ENCODE measurements at regions not wholly inside any gene's neighbourhood (a gene's known extent, or its start where the extent isn't known, plus 50 kb on each side); places are given as distances from the start of the nearest gene placed in this dataset.

DNA sequence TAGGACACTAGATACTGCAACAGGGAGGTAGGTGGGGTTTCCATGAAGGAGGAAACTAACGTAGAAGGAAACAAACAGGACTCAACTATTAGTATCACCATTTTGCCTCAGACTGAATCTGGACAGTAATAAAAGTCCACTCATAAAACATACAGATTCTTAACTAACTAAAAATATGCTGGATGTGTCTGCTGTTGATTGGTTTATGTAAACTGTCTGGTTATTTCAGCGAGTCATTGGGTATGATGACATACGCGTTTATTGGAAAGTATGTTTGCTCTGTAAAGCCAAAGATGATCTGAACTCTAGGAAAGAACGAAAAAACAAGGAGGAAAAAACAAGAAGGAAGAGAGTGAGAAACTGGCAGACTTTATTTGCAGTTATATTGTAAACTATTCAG, 1816.1 kb upstream of the LRRTM1 start:
- H3K36me3 Mint-ChIP-seq: no peaks in the 10 kb centered on the region
- H3K27ac Mint-ChIP-seq: no peak overlapping the region
- CTCF ChIA-PET: no interaction called here
- ATAC-seq: no peak
- no peak overlapping the region for H3K4me3 Mint-ChIP-seq
- DNase-seq: no peak
- H3K4me1 Mint-ChIP-seq: no peaks in the 10 kb centered on the region
- peaks cover 5% of the 10 kb centered on the region for H3K9me3 Mint-ChIP-seq (ENCODE audit: low read depth)
- no peaks in the 10 kb centered on the region for H3K27me3 Mint-ChIP-seq

DNA sequence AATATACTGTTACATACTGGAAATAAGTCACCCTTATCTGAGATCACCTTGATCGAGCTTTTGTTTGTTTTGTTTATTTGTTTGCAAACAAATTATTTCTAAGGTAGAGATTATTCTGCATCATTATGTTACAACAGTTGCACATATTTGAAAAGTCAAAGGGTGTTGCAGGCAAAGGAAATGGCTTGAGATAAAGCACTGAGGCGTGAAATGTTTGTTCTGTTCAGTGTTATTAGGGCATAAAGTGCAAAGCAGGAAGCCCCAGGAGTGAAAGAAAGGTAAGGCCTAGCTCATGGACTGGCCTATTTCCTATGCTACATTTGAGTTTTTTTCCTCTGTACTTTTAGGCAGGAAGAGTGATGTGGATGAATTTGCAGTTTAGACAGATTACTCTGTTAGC, 1815.6 kb upstream of the LRRTM1 start:
- Mint-ChIP-seq H3K36me3 (no peaks in the 10 kb centered on the region), H3K27ac (no peak overlapping the region), H3K9me3 (ENCODE audit: low read depth) (peaks cover 5% of the 10 kb centered on the region), H3K27me3 (no peaks in the 10 kb centered on the region), H3K4me1 (no peaks in the 10 kb centered on the region), H3K4me3 (no peak overlapping the region)
- DNase-seq (no peak), ATAC-seq (no peak)
- CTCF ChIA-PET: no interaction called here

DNA sequence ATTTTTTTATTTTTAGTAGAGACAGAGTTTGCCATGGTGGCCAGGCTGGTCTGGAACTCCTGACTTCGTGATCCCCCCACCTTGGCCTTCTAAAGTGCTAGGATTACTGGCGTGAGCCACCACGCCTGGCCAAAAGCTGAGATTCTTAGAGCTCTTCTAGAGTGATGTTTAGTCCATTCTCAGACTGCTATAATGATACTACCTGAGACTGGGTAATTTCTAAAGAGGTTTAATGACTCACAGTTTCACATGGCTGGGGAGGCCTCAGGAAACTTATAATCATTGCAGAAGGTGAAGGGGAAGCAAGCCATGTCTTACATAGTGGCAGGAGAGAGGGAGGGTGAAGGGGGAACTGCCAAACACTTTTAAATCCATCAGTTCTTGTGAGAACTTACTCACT, 1804.9 kb upstream of the LRRTM1 start:
- Mint-ChIP-seq H3K27me3 (no peaks in the 10 kb centered on the region), H3K27ac (no peak overlapping the region), H3K9me3 (ENCODE audit: low read depth) (peaks cover 25% of the 10 kb centered on the region), H3K4me1 (no peaks in the 10 kb centered on the region), H3K36me3 (no peaks in the 10 kb centered on the region), H3K4me3 (no peak overlapping the region)
- no peak for ATAC-seq
- DNase-seq: no peak
- CTCF ChIA-PET: no interaction called here

DNA sequence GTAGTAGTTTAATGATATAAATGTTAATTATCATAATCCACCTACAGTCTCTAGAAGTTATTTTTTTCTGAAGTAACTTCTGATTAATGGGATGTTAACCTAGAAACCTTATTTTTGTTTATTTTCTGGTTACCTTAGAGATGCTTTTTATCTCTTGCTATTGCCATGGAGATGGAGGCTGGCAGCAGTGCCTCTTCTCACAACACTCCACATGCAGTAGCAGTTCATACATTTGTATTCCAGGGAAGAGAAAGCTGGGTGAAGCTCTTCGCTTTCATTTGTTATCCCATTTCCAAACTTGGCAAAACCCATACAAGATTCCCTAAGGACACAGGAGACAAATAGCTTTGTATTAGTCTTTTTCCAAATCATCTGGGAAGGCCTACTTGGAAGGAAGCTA, 1794.1 kb upstream of the LRRTM1 start:
- Mint-ChIP-seq H3K4me1 (no peaks in the 10 kb centered on the region), H3K27ac (no peak overlapping the region), H3K36me3 (no peaks in the 10 kb centered on the region), H3K4me3 (no peak overlapping the region), H3K9me3 (ENCODE audit: low read depth) (peaks cover 6% of the 10 kb centered on the region), H3K27me3 (no peaks in the 10 kb centered on the region)
- DNase-seq: no peak
- CTCF ChIA-PET: no interaction called here
- ATAC-seq: no peak

DNA sequence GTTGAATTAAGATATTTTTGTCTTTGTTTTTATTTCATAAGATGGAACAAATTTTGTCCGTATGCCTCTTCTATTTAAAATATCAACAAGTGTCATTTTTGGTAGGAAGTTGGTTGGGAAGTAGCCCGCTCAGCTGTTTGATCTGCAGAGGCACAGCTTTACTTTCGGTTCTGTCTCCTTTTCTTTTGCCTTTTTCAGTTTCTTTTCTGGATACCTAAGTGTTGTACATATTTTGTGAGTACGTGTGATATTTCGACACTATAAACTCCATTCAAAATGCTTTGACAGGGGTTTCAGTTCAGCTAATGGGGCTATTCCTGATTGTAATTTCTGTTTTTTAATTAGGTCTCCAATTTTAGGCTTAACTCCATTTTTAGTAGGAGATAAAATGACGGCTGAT, 1785.0 kb upstream of the LRRTM1 start:
- CTCF ChIA-PET: no interaction called here
- Mint-ChIP-seq H3K27ac (no peak overlapping the region), H3K27me3 (no peaks in the 10 kb centered on the region), H3K9me3 (ENCODE audit: low read depth) (peaks cover 16% of the 10 kb centered on the region), H3K4me3 (no peak overlapping the region), H3K36me3 (no peaks in the 10 kb centered on the region), H3K4me1 (no peaks in the 10 kb centered on the region)
- no peak for ATAC-seq
- DNase-seq: no peak

DNA sequence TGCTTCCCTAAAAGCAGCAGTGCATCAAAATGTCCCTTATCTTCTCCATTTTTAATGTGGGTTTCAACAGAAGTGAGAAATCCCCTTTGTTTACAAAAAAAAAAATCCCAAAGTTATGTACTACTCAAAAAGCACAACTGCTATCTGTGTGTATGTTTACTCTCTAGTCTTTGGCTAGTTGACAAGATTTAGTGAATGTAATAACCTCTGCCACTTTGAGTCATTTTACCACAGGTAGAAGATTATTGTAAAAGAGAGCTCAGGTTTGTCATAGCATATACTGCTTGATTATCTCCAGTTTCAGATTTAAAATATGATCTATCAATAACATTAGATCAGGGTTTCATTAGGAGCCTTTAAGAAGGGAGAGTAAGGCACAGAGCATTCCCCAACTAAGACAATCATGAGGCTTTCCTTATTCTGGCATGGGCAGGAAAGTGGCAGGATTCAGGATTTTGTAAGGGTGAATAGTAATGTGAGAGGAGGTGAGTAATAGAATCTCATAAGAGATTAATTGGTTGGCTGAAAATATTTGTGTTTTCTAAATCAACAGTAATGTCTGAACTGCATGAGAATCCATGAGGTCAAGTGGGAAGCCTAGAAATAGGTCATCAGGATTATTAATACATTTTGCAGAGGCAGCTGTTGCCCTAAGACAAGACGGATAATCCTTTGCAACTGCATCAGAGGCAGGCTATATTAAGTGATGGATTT, 1780.3 kb upstream of the LRRTM1 start:
- Mint-ChIP-seq H3K4me1 (no peaks in the 10 kb centered on the region), H3K27me3 (no peaks in the 10 kb centered on the region), H3K4me3 (no peak overlapping the region), H3K9me3 (ENCODE audit: low read depth) (peaks cover 15% of the 10 kb centered on the region), H3K27ac (no peak overlapping the region), H3K36me3 (no peaks in the 10 kb centered on the region)
- CTCF ChIA-PET: no interaction called here
- DNase-seq: no peak
- ATAC-seq: no peak

DNA sequence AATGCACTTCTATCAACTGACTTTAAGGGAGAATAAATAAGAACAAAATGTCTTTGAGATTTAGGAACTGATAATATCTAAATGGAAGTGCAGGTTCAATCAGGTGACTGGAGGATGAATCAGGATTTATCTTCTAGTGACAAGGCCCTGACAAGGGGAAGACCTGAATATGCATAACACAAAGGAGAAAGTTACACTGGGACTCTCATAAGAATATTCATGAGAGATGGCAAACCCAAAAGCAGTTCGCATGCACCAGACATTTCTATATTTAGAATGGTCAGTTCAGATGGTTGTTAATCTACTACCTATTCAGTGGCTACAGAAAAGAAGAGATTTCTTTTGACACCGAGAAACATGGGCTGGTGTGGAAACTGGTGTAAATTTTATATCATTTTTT, 1771.3 kb upstream of the LRRTM1 start:
- CTCF ChIA-PET: no interaction called here
- H3K27me3 Mint-ChIP-seq: no peaks in the 10 kb centered on the region
- H3K27ac Mint-ChIP-seq: no peak overlapping the region
- no peaks in the 10 kb centered on the region for H3K36me3 Mint-ChIP-seq
- no peak overlapping the region for H3K4me3 Mint-ChIP-seq
- ATAC-seq (no peak), DNase-seq (no peak)
- H3K9me3 Mint-ChIP-seq (ENCODE audit: low read depth): peaks cover 5% of the 10 kb centered on the region
- no peaks in the 10 kb centered on the region for H3K4me1 Mint-ChIP-seq

DNA sequence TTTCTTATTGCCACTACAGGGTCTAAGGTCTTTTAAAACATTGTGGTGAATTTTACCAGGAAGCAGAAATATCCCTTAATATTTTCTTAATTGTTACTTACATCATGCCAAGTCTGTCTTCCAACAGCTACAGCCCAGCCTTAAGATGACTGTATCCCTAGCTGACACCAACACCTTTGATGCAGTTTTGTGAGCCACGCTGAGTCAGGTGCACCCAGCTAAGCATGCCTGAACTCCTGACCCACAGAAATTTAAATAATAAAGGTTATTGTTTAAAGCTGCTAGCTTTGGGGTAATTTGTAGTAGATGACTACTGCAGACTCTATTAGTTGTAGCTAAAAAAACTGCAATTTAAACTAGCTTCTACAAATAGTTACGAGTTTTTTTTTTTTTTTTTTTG, 1757.9 kb upstream of the LRRTM1 start:
- no peak overlapping the region for H3K4me3 Mint-ChIP-seq
- peaks cover 5% of the 10 kb centered on the region for H3K9me3 Mint-ChIP-seq (ENCODE audit: low read depth)
- H3K27me3 Mint-ChIP-seq: no peaks in the 10 kb centered on the region
- H3K27ac Mint-ChIP-seq: no peak overlapping the region
- CTCF ChIA-PET: no interaction called here
- no peaks in the 10 kb centered on the region for H3K4me1 Mint-ChIP-seq
- H3K36me3 Mint-ChIP-seq: no peaks in the 10 kb centered on the region
- DNase-seq: no peak
- no peak for ATAC-seq

DNA sequence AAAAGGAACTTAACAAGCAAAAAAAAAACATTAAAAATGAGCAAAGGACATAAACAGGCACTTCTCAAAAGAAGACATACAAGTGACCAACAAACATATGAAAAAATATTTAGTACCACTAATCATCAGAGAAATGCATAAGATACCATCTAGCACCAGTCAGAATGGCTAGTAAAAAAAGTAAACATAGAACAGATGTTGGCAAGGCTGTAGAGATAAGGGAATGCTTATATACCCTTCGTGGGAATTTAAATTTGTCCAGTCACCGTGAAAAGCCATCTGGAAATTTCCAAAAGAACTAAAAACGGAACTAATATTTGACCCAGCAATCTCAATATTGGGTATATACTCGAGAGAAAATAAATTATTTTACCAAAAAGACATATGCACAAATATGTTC, 1751.3 kb upstream of the LRRTM1 start:
- Mint-ChIP-seq H3K4me1 (no peaks in the 10 kb centered on the region), H3K4me3 (no peak overlapping the region), H3K27me3 (no peaks in the 10 kb centered on the region), H3K27ac (no peak overlapping the region), H3K9me3 (ENCODE audit: low read depth) (peaks cover 2% of the 10 kb centered on the region), H3K36me3 (no peaks in the 10 kb centered on the region)
- DNase-seq (no peak), ATAC-seq (no peak)
- CTCF ChIA-PET: no interaction called here

DNA sequence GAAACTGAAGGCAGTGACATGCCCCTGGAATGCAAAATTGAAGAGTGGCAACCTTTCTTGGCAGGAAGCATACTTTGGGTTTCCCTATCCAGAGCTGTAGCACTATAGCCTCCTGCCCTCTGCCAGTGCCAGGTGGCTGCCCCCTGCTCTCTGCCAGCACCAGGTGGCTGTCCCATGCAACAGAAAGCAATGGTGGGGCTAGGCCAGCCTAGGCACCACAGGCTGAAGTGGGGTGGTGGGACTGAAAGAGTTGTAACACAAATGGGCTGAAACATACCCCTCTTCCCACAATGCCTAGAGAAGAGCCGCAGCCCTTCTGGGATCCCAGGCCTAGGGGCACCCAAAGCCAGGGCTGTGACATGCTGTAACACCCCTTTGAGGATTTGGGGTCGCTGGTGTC, 1739.3 kb upstream of the LRRTM1 start:
- ATAC-seq (no peak), DNase-seq (no peak)
- H3K27me3 Mint-ChIP-seq: no peaks in the 10 kb centered on the region
- H3K4me3 Mint-ChIP-seq: no peak overlapping the region
- H3K9me3 Mint-ChIP-seq (ENCODE audit: low read depth): peaks cover 6% of the 10 kb centered on the region
- CTCF ChIA-PET: no interaction called here
- H3K4me1 Mint-ChIP-seq: no peaks in the 10 kb centered on the region
- H3K36me3 Mint-ChIP-seq: no peaks in the 10 kb centered on the region
- H3K27ac Mint-ChIP-seq: no peak overlapping the region

DNA sequence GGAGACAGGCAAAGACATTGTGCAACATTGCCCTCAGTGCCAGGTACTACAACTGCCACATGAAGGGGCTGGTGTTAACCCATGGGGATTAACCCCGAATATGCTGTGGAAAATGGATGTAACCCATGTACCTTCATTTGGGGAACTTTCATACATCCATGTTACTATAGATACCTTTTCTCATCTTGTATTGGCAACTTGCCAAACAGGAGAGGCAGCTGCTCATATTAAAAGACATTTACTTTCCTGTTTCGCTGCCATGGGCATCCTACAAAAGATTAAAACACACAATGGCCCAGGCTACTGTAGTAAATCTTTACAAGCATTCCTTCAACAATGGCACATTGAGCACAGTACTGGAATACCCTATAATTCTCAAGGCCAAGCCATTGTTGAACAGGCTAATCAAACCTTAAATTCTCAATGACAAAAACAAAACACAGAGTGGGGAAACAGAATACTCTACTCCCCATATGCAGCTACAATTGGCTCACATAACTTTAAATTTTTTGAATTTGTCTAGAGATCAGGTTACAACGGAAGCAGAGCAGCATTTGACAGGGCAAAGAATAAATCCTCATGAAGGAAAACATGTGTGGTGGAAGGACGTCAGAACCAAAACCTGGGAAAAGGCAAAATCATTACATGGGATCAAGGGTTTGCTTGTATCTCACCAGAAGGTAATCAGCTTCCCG, 1723.5 kb upstream of the LRRTM1 start:
- DNase-seq (no peak), ATAC-seq (no peak)
- Mint-ChIP-seq H3K4me1 (no peaks in the 10 kb centered on the region), H3K36me3 (no peaks in the 10 kb centered on the region), H3K9me3 (ENCODE audit: low read depth) (peaks cover 6% of the 10 kb centered on the region), H3K27me3 (no peaks in the 10 kb centered on the region), H3K27ac (no peak overlapping the region), H3K4me3 (no peak overlapping the region)
- CTCF ChIA-PET: no interaction called here

DNA sequence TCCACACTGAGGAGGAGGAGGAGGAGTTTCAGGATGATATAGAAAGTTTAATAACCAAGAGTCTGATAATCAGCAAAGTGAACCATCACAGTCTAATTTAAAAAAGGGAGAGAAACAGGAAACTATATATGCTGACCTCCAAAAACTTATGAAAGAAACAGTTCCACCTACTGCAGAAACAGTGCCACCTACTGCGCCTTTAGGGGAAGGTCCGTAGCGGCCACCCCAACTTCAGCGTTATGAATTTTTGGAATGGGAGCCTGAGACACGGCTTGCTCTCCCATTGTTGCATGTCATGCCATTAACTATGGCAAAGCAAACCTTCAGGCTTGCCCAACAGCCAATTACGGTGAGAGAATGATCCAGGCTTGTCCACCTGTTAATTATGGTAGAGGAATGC, 1719.2 kb upstream of the LRRTM1 start:
- ATAC-seq: no peak
- Mint-ChIP-seq H3K4me1 (no peaks in the 10 kb centered on the region), H3K36me3 (no peaks in the 10 kb centered on the region)

DNA sequence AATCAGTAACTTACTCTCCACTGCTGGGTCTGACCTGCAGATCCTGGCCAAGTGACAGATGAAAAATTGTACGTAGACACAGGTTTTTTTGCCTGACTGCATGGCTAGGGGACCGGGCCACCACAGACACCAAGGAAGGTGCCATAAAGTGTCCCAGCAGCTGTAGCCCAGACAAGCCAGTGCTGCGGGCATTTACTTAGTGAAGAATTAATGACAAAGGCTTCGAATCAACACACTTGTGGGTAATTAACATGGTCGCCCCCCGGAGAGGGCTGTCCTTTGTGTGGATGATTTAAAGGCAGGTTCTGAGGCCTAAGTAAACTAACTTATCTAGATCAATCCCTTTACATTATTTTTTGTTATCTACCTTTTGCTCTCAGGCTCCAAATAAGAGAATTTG, 1709.1 kb upstream of the LRRTM1 start:
- H3K4me3 Mint-ChIP-seq: no peak overlapping the region
- ATAC-seq (no peak), DNase-seq (no peak)
- no peaks in the 10 kb centered on the region for H3K36me3 Mint-ChIP-seq
- CTCF ChIA-PET: no interaction called here
- no peaks in the 10 kb centered on the region for H3K9me3 Mint-ChIP-seq (ENCODE audit: low read depth)
- no peaks in the 10 kb centered on the region for H3K27me3 Mint-ChIP-seq
- no peaks in the 10 kb centered on the region for H3K4me1 Mint-ChIP-seq
- no peak overlapping the region for H3K27ac Mint-ChIP-seq

More for the DNA sequence above, 1719.2 kb upstream of the LRRTM1 start:
- peaks cover 6% of the 10 kb centered on the region for H3K9me3 Mint-ChIP-seq (ENCODE audit: low read depth)
- no peaks in the 10 kb centered on the region for H3K27me3 Mint-ChIP-seq
- no peak overlapping the region for H3K27ac Mint-ChIP-seq
- H3K4me3 Mint-ChIP-seq: no peak overlapping the region
- CTCF ChIA-PET: no interaction called here
- DNase-seq: no peak

DNA sequence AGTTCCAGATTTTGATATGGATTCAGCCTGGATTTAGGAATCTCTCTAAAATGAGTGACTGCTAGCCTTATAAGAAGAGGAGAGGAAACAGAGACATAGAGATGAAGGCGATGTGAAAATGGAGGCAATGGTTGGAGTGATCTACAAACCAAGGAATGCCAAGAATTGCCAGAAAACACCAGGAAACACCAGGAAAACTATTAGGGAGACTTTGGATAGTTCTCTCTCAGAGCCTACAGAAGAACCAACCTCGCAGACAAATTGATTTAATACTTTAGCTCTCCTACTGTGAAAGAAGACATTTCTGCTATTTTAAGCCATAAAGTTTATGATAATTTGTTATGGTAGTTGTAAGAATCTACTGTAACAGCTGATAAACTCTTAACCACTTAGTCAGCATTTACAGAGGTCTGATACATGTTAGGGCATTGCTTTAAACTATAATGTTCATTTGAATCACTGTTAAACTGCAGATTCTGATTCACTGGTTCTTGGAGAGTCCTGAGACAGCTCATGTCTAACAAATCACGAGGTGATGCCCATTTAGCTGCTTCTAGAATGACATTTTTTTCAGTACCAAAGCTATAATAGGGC, 1702.6 kb upstream of the LRRTM1 start:
- Mint-ChIP-seq H3K9me3 (ENCODE audit: low read depth) (no peaks in the 10 kb centered on the region), H3K27ac (no peak overlapping the region), H3K27me3 (no peaks in the 10 kb centered on the region), H3K4me1 (no peaks in the 10 kb centered on the region), H3K4me3 (no peak overlapping the region), H3K36me3 (no peaks in the 10 kb centered on the region)
- DNase-seq (no peak), ATAC-seq (no peak)
- CTCF ChIA-PET: no interaction called here

Measured in activated CD8-positive, alpha-beta memory T cell treated with anti-CD3 and anti-CD28 coated beads, Interleukin-2, amount 10 ng/mL, durations not matched to agents 7 days and 5 days (primary cell).